ENCODE measurements at regions not wholly inside any gene's neighbourhood (a gene's known extent, or its start where the extent isn't known, plus 50 kb on each side); places are given as distances from the start of the nearest gene placed in this dataset.
"Not testable (repeated sequence)": the region's sequence is repeated elsewhere in the genome, so short reads cannot be mapped to it uniquely, and the experiment has no call there.

- not testable (repeated sequence) for TF ChIP-seq POLR2A, CTCF, EP300 (IDR thresholded peaks at IDR 0.05)
These were observed 132.2 kb upstream of the MARCKS start for GRCh38 chr6:113724927-113725326.
